CD4-positive, alpha-beta T cell treated with Interleukin-12 subunit alpha and Interleukin-12 subunit beta, for 1 hour (primary cell): ENCODE measurements at regions not wholly inside any gene's neighbourhood (a gene's known extent, or its start where the extent isn't known, plus 50 kb on each side); places are given as distances from the start of the nearest gene placed in this dataset.

Experiments used
- DNase-seq: peaks from one replicate; pipeline ENCODE4 v3.0.0-alpha.2; 2020

GRCh38 chr2:211241891-211242290 lies 685.5 kb downstream of the CPS1 start:
- no peak for DNase-seq

- DNase-seq: no peak
Measured at GRCh38 chr2:211247751-211248150, 691.4 kb downstream of the CPS1 start.

- DNase-seq: no peak
Measured at GRCh38 chr2:211248841-211249240, 692.4 kb downstream of the CPS1 start.

GRCh38 chr2:211251016-211251415 lies 694.6 kb downstream of the CPS1 start:
- no peak for DNase-seq

- DNase-seq: no peak
Measured at GRCh38 chr2:211258646-211259335, 702.4 kb downstream of the CPS1 start.

- DNase-seq: no peak
Measured at GRCh38 chr2:211259831-211260476, 703.6 kb downstream of the CPS1 start.

GRCh38 chr2:211270257-211270656 lies 713.9 kb downstream of the CPS1 start:
- DNase-seq: no peak

- no peak for DNase-seq
Measured at GRCh38 chr2:211281430-211282073, 725.2 kb downstream of the CPS1 start.

- DNase-seq: no peak
Measured at GRCh38 chr2:211302676-211303075, 746.3 kb downstream of the CPS1 start.

- DNase-seq: no peak
Measured at GRCh38 chr2:211306929-211307328, 750.5 kb downstream of the CPS1 start.
